ENCODE measurements at regions not wholly inside any gene's neighbourhood (a gene's known extent, or its start where the extent isn't known, plus 50 kb on each side); places are given as distances from the start of the nearest gene placed in this dataset.

DNA sequence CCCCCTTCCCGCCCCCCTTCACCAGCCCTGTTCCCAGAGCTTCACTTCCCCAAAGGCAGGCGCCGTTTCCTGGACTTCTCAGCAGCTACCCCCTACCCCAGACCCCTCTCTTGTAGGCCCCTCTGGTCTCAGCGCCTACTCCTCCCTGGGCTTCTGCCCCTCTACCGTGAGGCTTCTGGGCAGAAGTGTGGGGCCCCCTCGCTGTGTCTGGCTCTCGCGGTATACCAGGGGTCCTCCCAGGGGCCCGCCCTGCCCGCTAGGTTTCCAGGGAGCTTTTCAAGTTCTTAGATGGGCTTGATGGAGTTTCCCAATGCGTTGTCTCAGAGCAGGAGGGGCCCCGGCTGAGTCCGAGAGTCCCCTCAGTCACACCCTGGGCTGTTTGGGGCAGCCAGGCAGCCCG, 247.1 kb downstream of the SEC14L1 start:
- TF ChIP-seq, protein P1, sequence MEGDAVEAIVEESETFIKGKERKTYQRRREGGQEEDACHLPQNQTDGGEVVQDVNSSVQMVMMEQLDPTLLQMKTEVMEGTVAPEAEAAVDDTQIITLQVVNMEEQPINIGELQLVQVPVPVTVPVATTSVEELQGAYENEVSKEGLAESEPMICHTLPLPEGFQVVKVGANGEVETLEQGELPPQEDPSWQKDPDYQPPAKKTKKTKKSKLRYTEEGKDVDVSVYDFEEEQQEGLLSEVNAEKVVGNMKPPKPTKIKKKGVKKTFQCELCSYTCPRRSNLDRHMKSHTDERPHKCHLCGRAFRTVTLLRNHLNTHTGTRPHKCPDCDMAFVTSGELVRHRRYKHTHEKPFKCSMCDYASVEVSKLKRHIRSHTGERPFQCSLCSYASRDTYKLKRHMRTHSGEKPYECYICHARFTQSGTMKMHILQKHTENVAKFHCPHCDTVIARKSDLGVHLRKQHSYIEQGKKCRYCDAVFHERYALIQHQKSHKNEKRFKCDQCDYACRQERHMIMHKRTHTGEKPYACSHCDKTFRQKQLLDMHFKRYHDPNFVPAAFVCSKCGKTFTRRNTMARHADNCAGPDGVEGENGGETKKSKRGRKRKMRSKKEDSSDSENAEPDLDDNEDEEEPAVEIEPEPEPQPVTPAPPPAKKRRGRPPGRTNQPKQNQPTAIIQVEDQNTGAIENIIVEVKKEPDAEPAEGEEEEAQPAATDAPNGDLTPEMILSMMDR (IDR thresholded peaks at IDR 0.05 in 2 of 3, conservative IDR thresholded peaks at IDR 0.05 in 1 of 3; ENCODE audit: insufficient read depth in 2 of 3, low read depth in 1 of 3, low read length in 3 of 3) = no peak
- TF ChIP-seq GATAD2B (IDR thresholded peaks at IDR 0.05; ENCODE audit: borderline replicate concordance) = no peak
- TF ChIP-seq ZNF695 (CRISPR knock-in tag; IDR thresholded peaks at IDR 0.05) = no peak
- TF ChIP-seq SIN3A (IDR thresholded peaks at IDR 0.05; ENCODE audit: borderline replicate concordance in 2 of 2, control insufficient read depth in 1 of 2, low read depth in 2 of 2, low read length in 2 of 2) = no peak
- TF ChIP-seq ATF7 (IDR thresholded peaks at IDR 0.05) = no peak
- no peak for TF ChIP-seq ARHGAP35 (IDR thresholded peaks at IDR 0.05; ENCODE audit: partially characterized antibody)
- TF ChIP-seq MEF2D (tag; conservative IDR thresholded peaks at IDR 0.05; ENCODE audit: low read depth) = no peak
- no peak for TF ChIP-seq POLR2A (conservative IDR thresholded peaks at IDR 0.05)
- TF ChIP-seq TGIF2 (CRISPR knock-in tag; IDR thresholded peaks at IDR 0.05) = no peak
- TF ChIP-seq, protein P2, sequence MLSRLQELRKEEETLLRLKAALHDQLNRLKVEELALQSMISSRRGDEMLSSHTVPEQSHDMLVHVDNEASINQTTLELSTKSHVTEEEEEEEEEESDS (CRISPR knock-in tag; IDR thresholded peaks at IDR 0.05) = no peak
- TF ChIP-seq, protein P3, sequence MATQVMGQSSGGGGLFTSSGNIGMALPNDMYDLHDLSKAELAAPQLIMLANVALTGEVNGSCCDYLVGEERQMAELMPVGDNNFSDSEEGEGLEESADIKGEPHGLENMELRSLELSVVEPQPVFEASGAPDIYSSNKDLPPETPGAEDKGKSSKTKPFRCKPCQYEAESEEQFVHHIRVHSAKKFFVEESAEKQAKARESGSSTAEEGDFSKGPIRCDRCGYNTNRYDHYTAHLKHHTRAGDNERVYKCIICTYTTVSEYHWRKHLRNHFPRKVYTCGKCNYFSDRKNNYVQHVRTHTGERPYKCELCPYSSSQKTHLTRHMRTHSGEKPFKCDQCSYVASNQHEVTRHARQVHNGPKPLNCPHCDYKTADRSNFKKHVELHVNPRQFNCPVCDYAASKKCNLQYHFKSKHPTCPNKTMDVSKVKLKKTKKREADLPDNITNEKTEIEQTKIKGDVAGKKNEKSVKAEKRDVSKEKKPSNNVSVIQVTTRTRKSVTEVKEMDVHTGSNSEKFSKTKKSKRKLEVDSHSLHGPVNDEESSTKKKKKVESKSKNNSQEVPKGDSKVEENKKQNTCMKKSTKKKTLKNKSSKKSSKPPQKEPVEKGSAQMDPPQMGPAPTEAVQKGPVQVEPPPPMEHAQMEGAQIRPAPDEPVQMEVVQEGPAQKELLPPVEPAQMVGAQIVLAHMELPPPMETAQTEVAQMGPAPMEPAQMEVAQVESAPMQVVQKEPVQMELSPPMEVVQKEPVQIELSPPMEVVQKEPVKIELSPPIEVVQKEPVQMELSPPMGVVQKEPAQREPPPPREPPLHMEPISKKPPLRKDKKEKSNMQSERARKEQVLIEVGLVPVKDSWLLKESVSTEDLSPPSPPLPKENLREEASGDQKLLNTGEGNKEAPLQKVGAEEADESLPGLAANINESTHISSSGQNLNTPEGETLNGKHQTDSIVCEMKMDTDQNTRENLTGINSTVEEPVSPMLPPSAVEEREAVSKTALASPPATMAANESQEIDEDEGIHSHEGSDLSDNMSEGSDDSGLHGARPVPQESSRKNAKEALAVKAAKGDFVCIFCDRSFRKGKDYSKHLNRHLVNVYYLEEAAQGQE (IDR thresholded peaks at IDR 0.05; ENCODE audit: borderline replicate concordance) = no peak
- TF ChIP-seq, protein P3 (CRISPR knock-in tag; IDR thresholded peaks at IDR 0.05; ENCODE audit: low read depth) = no peak
- TF ChIP-seq ZNF12 (CRISPR knock-in tag; IDR thresholded peaks at IDR 0.05) = no peak
